OCI-LY7 (cell line): ENCODE measurements at regions not wholly inside any gene's neighbourhood (a gene's known extent, or its start where the extent isn't known, plus 50 kb on each side); places are given as distances from the start of the nearest gene placed in this dataset.

Source experiments
- BruUV-seq: library from RNA; stranded (reverse); fragments of 400-500 nt; replicated peaks from 2 replicates; lab custom pipeline; 2021; lab: Mats Ljungman, UMichigan
- CTCF ChIA-PET: fragments of 300-600 bp; sonication (Branson Sonifier 250); formaldehyde crosslinking; loops from one replicate; lab custom pipeline; 2022; ENCODE audit warnings: antibody characterized with exemption; ENCODE audit not compliant: unreplicated experiment; lab: Charles Lee
- POLR2A ChIA-PET: fragments of 300-600 bp; sonication (Branson Sonifier 250); formaldehyde crosslinking; loops from one replicate; lab custom pipeline; 2022; ENCODE audit warnings: antibody characterized with exemption; lab: Charles Lee
- DNase-seq: peaks from one replicate; pipeline ENCODE4 v3.0.0-alpha.2; 2015; ENCODE audit warnings: low spot score
- H2AFZ ChIP-seq: fragments of 200-600 bp; sonication (generic), shearing (Covaris generic); 2 replicates; pipeline ENCODE4 v1.6.1; 2014; ENCODE audit warnings: mild to moderate bottlenecking, antibody characterized with exemption, low read length, moderate library complexity
- H3K27ac ChIP-seq: fragments of 200-600 bp; sonication (generic); 2 replicates; pipeline ENCODE4 v1.5.1; 2014; ENCODE audit warnings: mixed run types, low read depth, mild to moderate bottlenecking, moderate library complexity, low read length, inconsistent platforms; ENCODE audit not compliant: poor library complexity, severe bottlenecking
- H3K36me3 ChIP-seq: fragments of 200-600 bp; sonication (generic); 2 replicates; pipeline ENCODE4 v1.6.1; 2014; ENCODE audit warnings: mild to moderate bottlenecking, antibody characterized with exemption, low read length, moderate library complexity, mixed read lengths; ENCODE audit not compliant: insufficient read depth
- H3K4me1 ChIP-seq: fragments of 200-600 bp; sonication (generic); 2 replicates; pipeline ENCODE4 v1.5.1; 2014; ENCODE audit warnings: mild to moderate bottlenecking, low read length; ENCODE audit not compliant: insufficient read depth, poor library complexity, severe bottlenecking
- H3K4me2 ChIP-seq: fragments of 200-600 bp; sonication (generic); 2 replicates; pipeline ENCODE4 v1.6.1; 2014; ENCODE audit warnings: mild to moderate bottlenecking, low read length
- H3K4me3 ChIP-seq: fragments of 200-600 bp; sonication (generic); 2 replicates; pipeline ENCODE4 v1.5.1; 2014; ENCODE audit warnings: mild to moderate bottlenecking, low read depth, low read length; ENCODE audit not compliant: poor library complexity, severe bottlenecking
- H3K79me2 ChIP-seq: fragments of 200-600 bp; sonication (generic); 2 replicates; pipeline ENCODE4 v1.6.1; 2016; ENCODE audit warnings: low read depth, mild to moderate bottlenecking, low read length, moderate library complexity, mixed read lengths; ENCODE audit not compliant: insufficient read depth
- H3K9me2 ChIP-seq: fragments of 200-600 bp; sonication (generic); 2 replicates; pipeline ENCODE4 v1.6.1; 2016; ENCODE audit warnings: mild to moderate bottlenecking, low read length, mixed read lengths; ENCODE audit not compliant: insufficient read depth
- H3K9me3 ChIP-seq: fragments of 200-600 bp; sonication (generic); 2 replicates; pipeline ENCODE4 v1.6.1; 2014; ENCODE audit warnings: mild to moderate bottlenecking, mixed run types, low read length, mixed read lengths
- H4K20me1 ChIP-seq: fragments of 200-600 bp; sonication (generic); 2 replicates; pipeline ENCODE4 v1.6.1; 2014; ENCODE audit warnings: mild to moderate bottlenecking, antibody characterized with exemption, low read length, moderate library complexity, mixed read lengths; ENCODE audit not compliant: insufficient read depth
- CTCF ChIP-seq: fragments of 200-600 bp; sonication (generic); conservative IDR thresholded peaks from 2 replicates; pipeline ENCODE4 v1.5.1; 2014; ENCODE audit warnings: mild to moderate bottlenecking, antibody characterized with exemption, low read length, moderate library complexity, mixed read lengths
- EZH2phosphoT487 ChIP-seq: fragments of 200-600 bp; sonication (generic); IDR thresholded peaks from 2 replicates; pipeline ENCODE4 v1.6.1; 2018; ENCODE audit warnings: low read depth, borderline replicate concordance, mild to moderate bottlenecking, mixed run types, antibody characterized with exemption, low read length, moderate library complexity, mixed read lengths
- intact Hi-C: fragments of 100-400 bp; cut with micrococcal nuclease; formaldehyde crosslinking; loops from one replicate; pipeline ENCODE4 v1.10.0; 2022; ENCODE audit not compliant: unreplicated experiment

DNA sequence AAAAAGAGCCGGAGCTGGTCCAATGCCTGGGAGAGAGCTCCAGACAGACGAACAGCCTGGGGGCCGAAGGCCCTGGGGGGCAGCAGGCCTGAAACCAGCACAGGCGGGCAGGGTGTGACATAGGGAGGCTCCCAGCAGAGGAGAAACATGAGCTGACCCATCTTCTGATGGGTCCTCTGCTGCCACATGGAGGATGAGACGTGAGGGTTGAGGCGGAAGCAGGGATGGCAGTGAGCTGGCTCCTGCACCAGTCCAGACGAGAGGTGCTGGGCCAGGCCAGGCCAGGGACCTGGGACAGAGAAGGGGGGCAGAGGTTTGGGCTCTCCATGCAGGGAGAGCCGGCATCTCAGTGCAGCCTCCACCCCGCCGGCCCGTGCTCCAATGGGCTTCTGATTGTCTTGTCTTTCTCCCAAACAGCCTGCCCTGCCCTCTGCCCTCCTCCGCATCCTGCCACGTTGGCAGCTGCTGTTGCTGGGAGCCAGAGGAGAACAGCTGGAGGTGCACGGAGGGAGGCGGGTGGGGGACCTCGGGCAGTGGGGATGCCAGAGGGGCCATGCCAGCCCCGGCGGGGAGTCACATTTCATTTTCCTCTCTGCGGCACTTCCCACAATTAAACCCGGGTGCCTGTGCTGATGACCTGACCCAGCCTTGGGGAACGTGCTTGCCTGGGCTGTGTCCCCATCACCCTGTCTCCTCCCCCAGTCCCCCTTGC lies 139.1 kb upstream of the GSE1 start:
- Histone ChIP-seq H2AFZ (no peak overlapping the region), H3K79me2 (no peaks in the 10 kb centered on the region), H3K36me3 (no peaks in the 10 kb centered on the region), H3K4me2 (no peak overlapping the region), H3K4me3 (no peak overlapping the region), H3K27ac (no peak overlapping the region), H4K20me1 (no peaks in the 10 kb centered on the region), H3K9me2 (no peaks in the 10 kb centered on the region), H3K4me1 (no peaks in the 10 kb centered on the region), H3K9me3 (no peaks in the 10 kb centered on the region)
- intact Hi-C loops = no loop called here
- CTCF ChIA-PET = interaction anchor here (0.5 kb wide), 1 partner anchor 17 kb away, joined by 5 read pairs; no protein-coding TSS in a partner anchor
- TF ChIP-seq EZH2phosphoT487 (no peak), CTCF (no peak)
- POLR2A ChIA-PET = interaction anchor here (0.5 to 0.6 kb wide), 2 partner anchors 78 to 280 kb away, joined by 3 to 4 read pairs; no protein-coding TSS in a partner anchor
- no peak for DNase-seq
- BruUV-seq = no TSS peak

- CTCF ChIA-PET = interaction anchor here (0.6 kb wide), 1 partner anchor 957 kb away, joined by 8 read pairs; no protein-coding TSS in a partner anchor
- no TSS peak for BruUV-seq
These were observed 138.4 kb upstream of the GSE1 start for GRCh38 chr16:85474621-85475217.

More at GRCh38 chr16:85474621-85475217, 138.4 kb upstream of the GSE1 start:
- Histone ChIP-seq H3K79me2 (no peaks in the 10 kb centered on the region), H3K4me2 (no peak overlapping the region), H3K9me2 (no peaks in the 10 kb centered on the region), H3K36me3 (no peaks in the 10 kb centered on the region), H3K9me3 (no peaks in the 10 kb centered on the region), H4K20me1 (no peaks in the 10 kb centered on the region), H2AFZ (no peak overlapping the region), H3K4me1 (no peaks in the 10 kb centered on the region), H3K4me3 (no peak overlapping the region), H3K27ac (no peak overlapping the region)
- POLR2A ChIA-PET = no interaction called here
- intact Hi-C loops = no loop called here
- TF ChIP-seq CTCF (no peak), EZH2phosphoT487 (no peak)
- no peak for DNase-seq
